Right atrium auricular region (tissue), 2 donors: ENCODE measurements at regions not wholly inside any gene's neighbourhood (a gene's known extent, or its start where the extent isn't known, plus 50 kb on each side); places are given as distances from the start of the nearest gene placed in this dataset.

Experiments
- DNase-seq: peaks from one replicate; pipeline ENCODE4 v3.0.0-alpha.2; 2019; ENCODE audit warnings: low spot score
- H3K27ac ChIP-seq, 2 donors: fragments of 200-600 bp; sonication (generic); 1 replicate in 1 of 2; 2 replicates in 1 of 2; pipeline ENCODE4 v1.5.1; 2016 to 2019
- H3K27me3 ChIP-seq, 2 donors: fragments of 200-600 bp; sonication (generic); one replicate each; pipeline versions ENCODE4 v1.5.1 to v1.6.0; 2017 to 2019
- H3K36me3 ChIP-seq: fragments of 200-600 bp; sonication (generic); one replicate; pipeline ENCODE4 v1.5.1; 2016
- H3K4me1 ChIP-seq, 2 donors: fragments of 200-600 bp; sonication (generic); one replicate each; pipeline versions ENCODE4 v1.5.1 to v1.6.0; 2017 to 2019
- H3K4me3 ChIP-seq, 2 donors: fragments of 200-600 bp; sonication (generic); 1 replicate in 1 of 2; 2 replicates in 1 of 2; pipeline ENCODE4 v1.5.1; 2017 to 2019; ENCODE audit warnings: mild to moderate bottlenecking in 1 of 2, moderate library complexity in 1 of 2
- H3K9me3 ChIP-seq, 2 donors: fragments of 200-600 bp; sonication (generic); one replicate each; pipeline ENCODE4 v1.5.1; 2019
- CTCF ChIP-seq, 2 donors: fragments of 200-600 bp; sonication (generic); IDR thresholded peaks; one replicate each; pipeline ENCODE4 v1.5.1; 2019; ENCODE audit warnings: antibody characterized with exemption in 2 of 2

DNA sequence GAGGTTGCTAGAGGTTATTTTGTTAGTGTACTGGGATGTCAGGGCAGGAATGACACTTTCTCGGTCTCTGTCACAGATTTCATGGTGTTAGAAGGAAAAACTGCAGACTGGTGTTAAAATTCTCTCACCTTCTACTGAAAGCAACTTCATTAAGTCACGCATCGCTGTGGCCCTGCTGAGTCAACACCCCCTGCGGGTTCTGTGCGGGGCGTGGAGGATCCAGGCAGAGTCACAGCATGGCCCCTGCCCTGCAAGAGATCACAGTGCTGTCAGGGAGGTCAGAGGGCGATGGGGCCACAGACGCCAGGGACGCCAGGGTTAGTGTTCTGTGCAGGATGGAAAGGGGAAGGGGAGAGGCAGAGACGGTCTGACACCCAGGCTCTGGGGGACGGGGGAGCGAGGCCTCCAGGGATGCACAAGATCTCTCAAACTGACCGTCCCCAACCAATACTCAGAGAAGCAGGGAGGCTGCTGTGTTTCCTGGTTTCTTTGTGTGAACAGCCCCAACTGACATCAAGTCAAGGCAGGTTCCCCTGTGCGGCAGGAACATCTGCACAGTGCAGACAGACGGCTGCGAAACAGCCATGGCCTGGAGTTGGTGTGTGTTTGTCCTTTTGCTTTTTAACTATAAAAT lies 354.9 kb upstream of the SALL3 start:
- peaks cover 0 to 2% of the 10 kb centered on the region in 2 donors for H3K9me3 ChIP-seq
- no peak for TF ChIP-seq CTCF (IDR thresholded peaks at IDR 0.05)
- H3K27me3 ChIP-seq, result no peaks in the 10 kb centered on the region
- H3K4me1 ChIP-seq, result no peaks in the 10 kb centered on the region
- no peak overlapping the region for H3K27ac ChIP-seq
- no peak for DNase-seq
- H3K36me3 ChIP-seq, result no peaks in the 10 kb centered on the region
- no peak overlapping the region for H3K4me3 ChIP-seq

DNA sequence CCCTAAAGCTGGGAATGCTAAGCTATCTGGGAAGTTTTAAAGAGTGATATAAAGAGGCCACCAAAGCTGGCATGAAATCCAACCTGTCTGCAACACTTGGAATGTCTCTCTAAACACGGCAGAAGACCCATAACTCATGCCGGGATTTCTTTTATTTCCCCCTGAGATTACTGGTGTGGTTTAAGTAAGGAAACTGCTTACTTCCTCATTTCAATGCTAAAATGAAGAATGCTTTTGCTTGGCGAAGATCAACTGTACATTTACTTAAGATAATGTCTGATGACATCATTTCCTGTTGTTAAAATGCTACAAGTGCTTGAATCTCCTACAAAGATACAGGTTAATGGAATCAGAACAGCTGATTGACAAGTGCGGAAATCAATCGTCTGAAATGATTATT lies 353.8 kb upstream of the SALL3 start:
- DNase-seq, result no peak
- Histone ChIP-seq H3K36me3 (no peaks in the 10 kb centered on the region), H3K9me3 (peaks cover 0 to 3% of the 10 kb centered on the region in 2 donors), H3K27ac (no peak overlapping the region), H3K4me3 (no peak overlapping the region), H3K4me1 (no peaks in the 10 kb centered on the region), H3K27me3 (no peaks in the 10 kb centered on the region)
- no peak for TF ChIP-seq CTCF (IDR thresholded peaks at IDR 0.05)

- DNase-seq, result no peak
- Histone ChIP-seq H3K27ac (no peak overlapping the region), H3K9me3 (peaks cover 0 to 3% of the 10 kb centered on the region in 2 donors), H3K27me3 (no peaks in the 10 kb centered on the region), H3K4me3 (no peak overlapping the region), H3K4me1 (no peaks in the 10 kb centered on the region), H3K36me3 (no peaks in the 10 kb centered on the region)
- TF ChIP-seq CTCF (IDR thresholded peaks at IDR 0.05), result no peak
Measured at GRCh38 chr18:78627551-78628346, 351.9 kb upstream of the SALL3 start.

GRCh38 chr18:78629426-78629825 lies 350.2 kb upstream of the SALL3 start:
- no peaks in the 10 kb centered on the region for H3K4me1 ChIP-seq
- no peak overlapping the region for H3K4me3 ChIP-seq
- no peaks in the 10 kb centered on the region for H3K27me3 ChIP-seq
- peaks cover 0 to 3% of the 10 kb centered on the region in 2 donors for H3K9me3 ChIP-seq
- no peak overlapping the region for H3K27ac ChIP-seq
- TF ChIP-seq CTCF (IDR thresholded peaks at IDR 0.05), result no peak
- no peak for DNase-seq
- no peaks in the 10 kb centered on the region for H3K36me3 ChIP-seq

GRCh38 chr18:78630356-78630755 lies 349.3 kb upstream of the SALL3 start:
- no peaks in the 10 kb centered on the region for H3K27me3 ChIP-seq
- no peaks in the 10 kb centered on the region for H3K36me3 ChIP-seq
- H3K4me1 ChIP-seq, result no peaks in the 10 kb centered on the region
- no peak for DNase-seq
- no peak for TF ChIP-seq CTCF (IDR thresholded peaks at IDR 0.05)
- H3K9me3 ChIP-seq, result peaks cover 0 to 3% of the 10 kb centered on the region in 2 donors
- no peak overlapping the region for H3K27ac ChIP-seq
- H3K4me3 ChIP-seq, result no peak overlapping the region
